Renal cortex interstitium (tissue), 11 donors: ENCODE measurements at regions not wholly inside any gene's neighbourhood (a gene's known extent, or its start where the extent isn't known, plus 50 kb on each side); places are given as distances from the start of the nearest gene placed in this dataset.

Source experiments
- DNase-seq, 11 donors: peaks; one replicate each; pipeline ENCODE4 v3.0.0-alpha.2; 2013; ENCODE audit warnings: low read depth in 9 of 11, low spot score in 4 of 11; ENCODE audit errors: extremely low read depth in 1 of 11

GRCh38 chr1:195085196-195085595 lies 1523.0 kb downstream of the KCNT2 start:
- DNase-seq: no peak

GRCh38 chr1:195082183-195082582 lies 1526.1 kb downstream of the KCNT2 start:
- no peak for DNase-seq

GRCh38 chr1:195076682-195077081 lies 1531.6 kb downstream of the KCNT2 start:
- no peak for DNase-seq

GRCh38 chr1:195075973-195076372 lies 1532.3 kb downstream of the KCNT2 start:
- no peak for DNase-seq

- no peak for DNase-seq
Observed at GRCh38 chr1:195071461-195071860, 1536.8 kb downstream of the KCNT2 start.

GRCh38 chr1:195065437-195065836 lies 1542.8 kb downstream of the KCNT2 start:
- no peak for DNase-seq

- no peak for DNase-seq
Observed at GRCh38 chr1:195064358-195064757, 1543.9 kb downstream of the KCNT2 start.

GRCh38 chr1:195054217-195054687 lies 1554.0 kb downstream of the KCNT2 start:
- no peak for DNase-seq

GRCh38 chr1:195053478-195053877 lies 1554.8 kb downstream of the KCNT2 start:
- no peak for DNase-seq

- DNase-seq: no peak
Observed at GRCh38 chr1:195047772-195048171, 1560.5 kb downstream of the KCNT2 start.

GRCh38 chr1:195045072-195045471 lies 1563.2 kb downstream of the KCNT2 start:
- DNase-seq: no peak

GRCh38 chr1:195030793-195031192 lies 1577.4 kb downstream of the KCNT2 start:
- no peak for DNase-seq

GRCh38 chr1:195026792-195027191 lies 1581.4 kb downstream of the KCNT2 start:
- no peak for DNase-seq

GRCh38 chr1:195019385-195019784 lies 1588.9 kb downstream of the KCNT2 start:
- no peak for DNase-seq

GRCh38 chr1:195012995-195013394 lies 1595.2 kb downstream of the KCNT2 start:
- DNase-seq: no peak

- no peak for DNase-seq
Observed at GRCh38 chr1:195005338-195005737, 1602.9 kb downstream of the KCNT2 start.

GRCh38 chr1:194990483-194990882 lies 1617.8 kb downstream of the KCNT2 start:
- DNase-seq: no peak

GRCh38 chr1:194975913-194976312 lies 1632.3 kb downstream of the KCNT2 start:
- DNase-seq: no peak

GRCh38 chr1:194968916-194969315 lies 1639.3 kb downstream of the KCNT2 start:
- DNase-seq: no peak

- no peak for DNase-seq
Observed at GRCh38 chr1:194959795-194960194, 1648.4 kb downstream of the KCNT2 start.

GRCh38 chr1:194952171-194952570 lies 1656.1 kb downstream of the KCNT2 start:
- no peak for DNase-seq

GRCh38 chr1:194950584-194950983 lies 1657.7 kb downstream of the KCNT2 start:
- no peak for DNase-seq
